Activated CD4-positive, alpha-beta T cell treated with anti-CD3 and anti-CD28 coated beads, Interleukin-2, Interleukin-6, amounts not matched to agents 100 ng/mL and 50 ng/mL, durations not matched to agents 16 hours and 8 hours (primary cell): ENCODE measurements at regions not wholly inside any gene's neighbourhood (a gene's known extent, or its start where the extent isn't known, plus 50 kb on each side); places are given as distances from the start of the nearest gene placed in this dataset.
"Not testable (repeated sequence)": the region's sequence is repeated elsewhere in the genome, so short reads cannot be mapped to it uniquely, and the experiment has no call there.

Experiments used
- DNase-seq: peaks from one replicate; pipeline ENCODE4 v3.0.0-alpha.2; 2020

DNA sequence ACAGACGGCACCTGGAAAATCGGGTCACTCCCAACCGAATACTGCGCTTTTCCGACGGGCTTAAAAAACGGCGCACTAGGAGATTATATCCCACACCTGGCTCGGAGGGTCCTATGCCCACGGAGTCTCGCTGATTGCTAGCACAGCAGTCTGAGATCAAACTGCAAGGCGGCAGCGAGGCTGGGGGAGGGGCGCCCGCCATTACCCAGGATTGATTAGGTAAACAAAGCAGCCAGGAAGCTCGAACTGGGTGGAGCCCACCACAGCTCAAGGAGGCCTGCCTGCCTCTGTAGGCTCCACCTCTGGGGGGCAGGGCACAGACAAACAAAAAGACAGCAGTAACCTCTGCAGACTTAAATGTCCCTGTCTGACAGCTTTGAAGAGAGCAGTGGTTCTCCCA, 64.5 kb downstream of the SLC30A10 start:
- DNase-seq: not testable (repeated sequence)

DNA sequence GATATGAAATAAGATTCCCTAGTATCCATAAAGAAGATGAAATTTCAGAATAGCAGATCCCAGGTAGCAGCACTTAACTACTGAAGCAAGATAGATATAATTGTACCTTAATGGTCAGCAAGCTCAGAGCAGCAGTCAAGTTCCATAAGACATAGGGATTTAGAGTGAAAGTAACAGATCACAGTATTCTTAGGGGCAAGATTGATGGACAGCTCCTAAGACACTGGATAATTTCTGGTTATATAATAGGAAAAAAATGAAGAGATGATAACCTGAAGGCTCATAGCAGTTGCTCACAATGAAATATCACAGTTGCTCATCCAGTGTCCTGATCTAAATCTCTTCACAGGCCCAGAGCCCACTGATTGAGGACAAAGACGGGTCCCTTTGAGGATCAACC, 66.0 kb downstream of the SLC30A10 start:
- no peak for DNase-seq

DNA sequence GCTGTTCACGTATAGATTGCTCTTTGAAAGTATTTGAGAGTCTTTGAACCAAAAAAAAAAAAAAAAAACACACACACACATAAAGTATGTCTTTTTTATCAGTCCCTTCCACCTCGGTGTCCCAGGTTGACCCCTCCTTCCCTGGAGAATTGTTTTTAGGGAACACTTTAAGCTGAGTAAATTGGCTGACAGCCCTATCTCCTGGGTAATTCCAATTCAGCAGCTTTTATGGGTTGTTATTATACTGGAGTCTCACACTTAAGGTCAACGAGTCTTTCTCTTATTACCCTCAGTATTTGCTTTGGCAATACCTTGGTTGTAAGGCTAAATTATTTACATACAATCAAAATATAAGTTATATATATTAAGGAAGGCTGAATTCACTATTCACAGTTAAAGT, 69.4 kb downstream of the SLC30A10 start:
- no peak for DNase-seq

DNA sequence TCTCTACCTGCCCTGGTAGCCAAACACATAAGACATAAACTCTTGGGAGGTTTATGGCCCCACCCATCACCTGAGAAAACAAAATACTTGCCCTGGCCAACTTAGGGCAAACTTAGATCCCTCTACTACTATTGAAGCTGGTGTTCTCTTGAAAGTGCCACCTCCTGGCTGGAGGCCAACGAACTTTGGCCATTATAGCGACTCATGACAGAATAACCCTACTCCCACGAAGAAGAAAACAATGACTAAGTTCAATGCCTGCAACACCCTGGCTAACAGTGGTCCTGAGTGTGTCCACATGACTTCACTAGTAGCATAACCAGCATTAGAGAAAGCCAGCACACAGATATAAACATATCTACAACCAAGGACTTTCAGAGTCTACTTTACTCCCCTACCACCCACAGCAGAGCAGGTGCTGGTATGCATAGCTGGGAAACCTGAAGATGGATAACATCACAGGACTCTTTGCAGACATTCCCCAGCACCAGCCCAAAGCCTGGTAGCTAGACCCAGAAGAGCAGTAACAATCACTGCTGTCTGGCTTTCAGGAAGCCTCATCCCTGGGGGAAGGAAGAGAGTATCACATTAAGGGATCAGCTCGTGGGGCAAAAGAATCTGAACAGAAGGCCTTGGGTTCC, 81.0 kb downstream of the SLC30A10 start:
- no peak for DNase-seq

DNA sequence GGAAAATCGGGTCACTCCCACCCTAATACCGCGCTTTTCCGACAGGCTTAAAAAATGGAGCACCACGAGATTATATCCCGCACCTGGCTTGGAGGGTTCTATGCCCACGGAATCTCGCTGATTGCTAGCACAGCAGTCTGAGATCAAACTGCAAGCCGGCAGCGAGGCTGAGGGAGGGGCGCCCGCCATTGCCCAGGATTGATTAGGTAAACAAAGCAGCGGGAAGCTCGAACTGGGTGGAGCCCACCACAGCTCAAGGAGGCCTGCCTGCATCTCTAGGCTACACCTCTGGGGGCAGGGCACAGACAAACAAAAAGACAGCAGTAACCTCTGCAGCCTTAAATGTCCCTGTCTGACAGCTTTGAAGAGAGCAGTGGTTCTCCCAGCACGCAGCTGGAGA, 88.8 kb downstream of the SLC30A10 start:
- DNase-seq: not testable (repeated sequence)

DNA sequence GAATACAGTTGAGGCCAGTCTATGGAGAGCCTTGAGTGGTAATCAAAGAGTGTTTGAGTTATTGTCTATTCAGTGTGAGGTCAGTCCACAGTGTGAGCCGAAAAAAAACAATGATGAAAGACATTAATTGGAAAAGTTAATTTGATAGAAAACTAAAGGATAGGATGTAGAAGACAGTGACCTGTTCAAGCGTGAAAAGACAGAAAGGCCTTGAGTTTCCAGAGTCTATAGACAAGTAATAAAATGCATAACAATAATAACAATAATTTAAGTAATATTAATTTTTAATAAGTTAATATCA, 90.4 kb downstream of the SLC30A10 start:
- no peak for DNase-seq

DNA sequence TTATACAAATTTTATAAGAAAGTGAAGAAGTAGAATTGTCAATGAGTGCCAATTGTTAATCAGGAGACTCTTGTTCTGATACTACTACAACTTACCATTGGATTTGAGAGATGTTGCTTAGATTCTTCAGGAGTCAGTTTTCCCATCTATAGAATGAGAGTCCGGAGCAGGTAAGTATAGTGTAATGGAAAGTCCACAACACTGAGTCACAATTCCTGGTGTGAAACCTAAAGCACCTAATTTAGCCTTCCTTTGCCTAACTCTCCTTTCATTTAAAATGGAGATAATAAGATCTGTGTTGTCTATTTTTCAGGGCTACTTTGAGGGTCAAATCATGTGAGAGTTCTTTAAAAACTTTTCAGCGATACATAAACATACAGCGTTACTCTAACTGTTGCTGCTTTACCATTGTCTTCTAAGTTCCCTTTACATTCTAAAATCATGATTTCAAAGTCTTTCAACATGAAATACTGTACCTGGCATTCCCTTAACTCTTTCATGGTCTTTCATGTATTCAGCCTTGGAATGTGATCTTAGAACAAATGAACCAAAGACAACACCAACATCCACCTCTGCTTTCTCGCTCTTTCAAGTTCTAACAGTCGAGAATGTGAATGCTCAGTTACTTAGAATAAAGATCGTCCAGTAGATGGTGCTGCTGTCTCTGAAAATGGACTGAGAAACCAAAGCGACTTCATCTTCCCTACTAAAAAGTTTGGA, 90.9 kb downstream of the SLC30A10 start:
- DNase-seq: peak; percentile 23

DNA sequence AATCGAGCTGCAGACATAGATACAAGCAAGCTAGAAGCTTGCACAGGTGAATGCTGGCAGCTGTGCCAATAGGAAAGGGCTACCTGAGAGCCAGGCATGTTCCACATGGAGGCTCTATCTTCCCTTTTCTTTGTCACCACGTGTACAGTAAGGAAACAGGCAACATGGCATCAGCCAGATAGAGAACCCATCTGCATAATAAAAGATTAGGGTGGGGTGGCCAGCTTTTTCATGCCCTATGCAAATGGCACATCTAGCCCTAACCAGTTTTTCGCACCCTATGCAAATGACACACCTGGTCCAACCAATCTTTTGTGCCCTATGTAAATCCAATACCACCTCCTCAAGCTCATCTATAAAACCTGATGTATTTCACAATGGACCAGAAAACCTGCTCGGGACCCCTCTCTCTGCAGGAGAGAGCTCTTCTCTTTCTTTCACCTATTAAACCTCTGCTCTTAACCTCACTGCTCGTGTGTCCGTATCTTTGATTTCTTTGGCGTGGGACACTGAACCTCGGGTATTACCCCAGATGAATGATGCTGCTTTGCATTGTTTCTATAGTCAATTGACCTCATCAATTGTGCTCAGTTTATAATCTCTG, 93.9 kb downstream of the SLC30A10 start:
- DNase-seq: no peak

DNA sequence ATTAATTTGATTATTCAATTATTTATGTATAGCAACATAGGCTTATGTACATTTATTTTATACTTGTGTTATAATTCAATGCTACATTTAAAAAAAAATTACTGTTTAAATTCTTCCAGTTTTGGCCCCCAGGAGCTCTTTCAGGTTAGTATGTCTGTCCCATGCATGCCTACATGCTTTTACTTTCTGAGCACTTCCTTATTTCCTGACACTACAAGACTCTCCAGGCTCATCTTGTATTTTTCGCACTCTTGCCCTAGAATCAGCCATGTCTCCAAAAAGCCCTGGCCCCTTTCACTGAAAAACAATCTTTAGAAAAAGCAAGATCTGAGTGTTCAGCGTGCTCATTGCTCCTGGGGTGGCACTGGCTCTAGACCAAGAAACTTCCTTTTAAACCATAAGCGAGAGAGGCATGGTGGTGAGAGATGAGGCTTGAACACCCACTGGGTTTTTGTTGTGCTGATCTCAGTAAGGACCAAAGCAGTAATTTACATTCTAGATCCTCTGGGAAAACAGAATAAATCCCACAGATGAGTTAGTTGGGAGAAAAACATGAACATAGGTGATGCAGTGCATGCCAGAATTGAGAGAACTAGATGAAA, 95.0 kb downstream of the SLC30A10 start:
- no peak for DNase-seq

DNA sequence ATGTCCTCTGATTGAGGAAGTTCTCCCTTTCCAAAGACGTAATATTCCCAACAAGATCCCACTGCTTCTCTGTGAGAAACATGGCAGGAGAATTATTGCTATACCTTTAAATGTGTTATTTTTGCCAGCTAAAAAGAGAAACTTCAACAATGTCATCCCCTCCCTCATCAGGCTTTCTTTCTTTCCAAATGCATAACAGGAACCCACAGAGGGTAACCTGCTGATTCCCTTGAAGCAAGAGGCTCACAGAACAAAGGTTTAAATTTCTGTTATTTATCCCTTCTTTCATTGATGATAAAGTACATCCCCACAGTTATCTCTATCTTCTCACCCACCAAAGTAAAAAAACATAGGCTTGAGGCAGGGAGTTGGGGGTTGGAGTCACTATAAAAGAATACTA, 102.1 kb downstream of the SLC30A10 start:
- DNase-seq: no peak

DNA sequence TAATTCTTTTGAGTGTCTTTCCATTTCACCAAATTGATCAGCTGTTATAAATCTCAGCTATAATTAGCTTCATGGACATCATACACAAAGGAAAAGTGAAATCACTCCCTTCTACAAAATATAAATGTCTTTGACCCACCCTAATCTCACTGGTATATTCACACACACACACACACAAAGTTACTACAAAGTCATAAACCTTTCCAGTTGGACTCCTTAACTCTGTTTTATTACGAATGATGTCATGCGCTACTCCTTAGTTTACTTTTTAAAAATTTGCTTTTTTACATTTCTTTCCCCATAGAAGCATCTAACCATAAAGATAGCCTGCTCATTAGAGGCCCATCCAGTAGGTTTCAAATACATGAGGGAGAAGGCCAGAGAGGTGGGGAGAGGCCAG, 103.0 kb downstream of the SLC30A10 start:
- DNase-seq: no peak

DNA sequence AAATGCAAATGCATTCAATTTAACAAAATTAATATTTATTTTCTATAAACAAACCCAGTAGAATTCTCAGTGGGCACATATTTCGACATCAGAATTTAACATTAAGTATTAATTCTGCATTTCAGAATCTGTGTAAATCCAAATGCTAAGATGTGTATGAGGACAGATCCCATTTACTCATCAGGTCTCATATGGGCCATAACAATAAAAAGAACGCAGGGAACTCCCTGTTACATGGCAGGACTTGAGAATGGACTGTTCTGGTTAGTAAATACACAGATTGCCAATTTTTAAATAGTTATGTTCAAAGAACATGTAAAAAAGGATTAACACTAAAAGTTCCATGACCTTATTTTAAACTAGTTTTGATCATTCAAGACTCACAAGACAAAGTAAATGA, 104.0 kb downstream of the SLC30A10 start:
- DNase-seq: no peak

DNA sequence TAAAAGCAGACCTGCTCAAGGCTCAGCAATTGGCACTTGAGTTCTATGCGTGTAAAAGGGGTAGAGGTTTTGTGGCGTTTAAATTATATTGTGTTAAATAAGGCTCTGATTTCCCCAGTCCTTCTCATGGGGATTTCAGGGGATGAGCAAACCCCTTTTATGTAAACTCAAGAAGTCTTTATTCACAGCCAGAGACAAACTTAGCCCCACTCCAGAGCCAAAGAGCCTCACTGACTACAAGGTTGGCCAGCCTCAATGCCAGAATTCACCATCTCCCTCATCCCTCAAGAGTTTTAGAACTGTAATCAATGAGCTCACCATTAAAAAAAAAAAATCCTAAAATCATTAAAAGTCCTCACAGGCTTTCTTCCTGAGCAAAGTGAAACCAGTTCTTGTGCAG, 107.8 kb downstream of the SLC30A10 start:
- DNase-seq: no peak

DNA sequence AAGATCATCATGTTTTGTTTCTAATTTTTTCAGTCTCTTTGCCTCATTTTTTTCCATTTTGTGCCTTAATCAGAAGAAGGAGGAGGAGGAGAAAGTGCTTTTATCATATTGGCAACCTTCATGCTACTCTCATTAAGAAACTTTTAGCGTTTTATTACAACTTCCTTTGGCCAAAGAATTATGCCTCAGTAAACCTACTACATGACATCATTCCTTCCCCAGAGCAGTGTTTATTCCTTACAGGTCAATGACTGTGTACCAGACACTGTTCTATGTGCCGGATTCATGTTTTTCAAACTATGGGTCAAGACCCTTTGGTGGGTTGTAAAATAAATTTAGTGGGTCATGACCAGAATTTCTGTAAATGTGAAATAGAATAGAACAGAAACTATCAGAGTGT, 110.4 kb downstream of the SLC30A10 start:
- DNase-seq: no peak

DNA sequence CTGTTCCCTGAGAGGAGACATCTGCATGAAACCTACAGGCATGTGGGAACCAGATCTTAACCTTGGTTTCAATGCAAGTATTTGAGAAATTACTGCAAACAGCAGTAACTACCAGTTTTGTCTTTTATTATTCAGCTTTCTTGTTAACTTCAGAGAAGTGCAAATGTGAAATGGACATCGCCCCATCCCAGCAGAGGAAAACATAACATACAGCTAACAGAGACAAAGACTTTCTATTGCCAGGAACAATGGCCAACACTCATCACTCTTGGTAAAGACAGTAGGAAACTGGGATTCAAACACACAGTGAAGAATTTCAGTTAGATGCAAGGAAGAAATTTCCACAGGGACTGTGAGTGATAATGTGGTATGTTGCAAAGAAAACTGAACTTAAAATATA, 115.1 kb downstream of the SLC30A10 start:
- no peak for DNase-seq

DNA sequence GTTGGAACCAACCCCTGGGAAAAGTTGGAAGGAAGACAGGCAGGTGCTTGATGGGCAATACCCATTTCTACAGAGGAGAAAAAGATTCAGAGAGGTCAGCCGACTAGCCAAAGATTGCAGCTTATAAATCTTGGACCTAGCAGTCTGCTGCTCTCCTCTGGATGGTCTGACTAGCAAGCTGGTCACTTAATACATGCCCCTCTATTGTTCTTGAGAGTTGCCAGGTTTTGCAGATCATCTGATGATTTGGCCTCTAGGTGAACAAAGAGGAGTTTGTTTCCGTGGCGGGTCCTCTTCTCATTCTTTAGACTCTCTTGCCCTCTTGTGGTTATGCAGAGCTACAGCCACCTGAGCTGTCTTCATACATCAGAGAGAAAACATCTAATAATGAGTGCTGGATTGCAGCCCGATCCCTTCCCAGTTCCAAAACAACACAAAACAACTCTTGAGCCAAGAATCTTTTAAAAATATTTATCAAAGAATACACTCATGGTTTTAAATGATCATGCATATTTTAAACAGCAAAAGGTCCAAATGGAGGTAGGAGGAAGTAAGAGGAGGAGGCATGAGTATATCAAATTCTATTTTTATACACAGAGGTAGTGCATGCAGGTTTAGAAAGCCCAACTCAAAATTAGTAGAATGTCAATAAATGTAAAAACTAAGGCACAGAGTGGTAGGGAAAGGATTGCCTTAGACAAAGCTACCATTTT, 115.7 kb downstream of the SLC30A10 start:
- peak; percentile 57 for DNase-seq

DNA sequence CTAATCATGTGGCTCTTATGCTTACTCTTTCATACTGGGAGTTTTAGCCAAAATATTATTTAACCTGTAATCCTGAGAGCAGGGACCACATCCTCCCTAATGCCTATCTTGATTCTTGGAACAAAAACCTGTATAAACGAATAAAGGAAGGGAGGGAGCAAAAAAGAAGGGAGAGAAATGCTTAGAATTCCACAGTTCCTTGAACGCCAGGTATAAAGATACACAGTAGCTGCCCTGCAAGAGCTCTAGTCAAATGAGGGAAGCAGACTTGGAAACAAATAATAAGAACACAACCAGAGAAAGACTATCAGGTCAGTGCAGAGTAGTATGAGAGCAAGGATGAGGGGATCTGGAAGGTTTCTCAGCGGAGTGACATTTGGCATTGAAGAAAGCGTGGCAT, 116.3 kb downstream of the SLC30A10 start:
- DNase-seq: no peak

DNA sequence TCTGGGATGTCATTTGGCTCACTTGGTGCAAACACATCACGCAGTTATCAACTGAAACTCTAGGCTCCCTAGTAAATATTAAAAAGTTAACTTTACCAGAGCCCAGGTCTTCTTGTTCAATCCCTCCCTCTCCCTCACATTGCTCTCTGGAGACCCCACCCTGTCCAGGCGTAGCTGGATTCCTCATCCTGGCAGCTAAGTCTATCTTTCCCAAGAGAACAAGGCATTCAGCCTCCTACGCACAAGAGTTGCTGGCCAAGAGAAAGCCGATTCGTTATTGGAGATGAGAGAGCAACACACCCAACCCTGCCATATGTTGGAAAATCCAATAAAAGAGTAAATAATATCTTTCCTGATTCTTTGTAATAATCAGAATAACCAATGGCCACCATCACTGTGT, 117.9 kb downstream of the SLC30A10 start:
- no peak for DNase-seq

DNA sequence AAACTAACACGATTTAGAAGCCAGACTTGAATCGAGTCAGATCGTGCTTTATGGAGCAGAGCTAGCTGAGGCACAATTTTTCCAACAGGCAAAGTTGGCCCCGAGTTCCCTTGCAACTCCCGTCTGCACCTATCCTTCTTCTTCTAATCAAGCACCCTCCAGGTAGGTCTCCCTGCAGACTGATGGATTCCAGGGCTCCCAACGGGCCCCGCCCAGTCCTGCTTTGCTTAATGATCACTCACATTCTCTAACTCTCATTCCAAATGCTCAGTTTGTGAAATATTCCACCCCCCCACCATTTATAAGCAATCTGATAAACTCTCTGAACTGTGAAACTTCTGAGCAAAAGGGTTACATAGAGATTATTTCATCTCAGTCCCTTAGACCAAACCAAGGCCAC, 119.6 kb downstream of the SLC30A10 start:
- DNase-seq: no peak

DNA sequence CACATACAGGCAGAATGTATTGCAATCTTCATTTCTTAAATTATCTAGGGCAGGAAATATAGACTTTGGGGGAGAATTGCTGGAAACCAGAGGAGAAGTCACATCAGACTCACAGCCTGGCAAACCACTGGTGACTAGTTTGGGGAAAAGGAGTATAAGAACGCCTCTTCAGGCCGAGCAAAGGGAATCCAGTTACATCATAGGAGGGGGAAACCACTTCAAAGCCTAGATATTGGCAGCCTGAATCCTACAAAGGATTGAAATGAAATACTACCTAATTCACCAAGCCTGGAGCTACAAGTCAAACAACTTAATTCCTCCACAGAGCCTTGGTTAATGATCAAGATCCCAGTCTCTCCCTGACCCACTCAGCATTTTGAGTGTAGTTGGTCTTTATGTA, 121.7 kb downstream of the SLC30A10 start:
- DNase-seq: no peak

DNA sequence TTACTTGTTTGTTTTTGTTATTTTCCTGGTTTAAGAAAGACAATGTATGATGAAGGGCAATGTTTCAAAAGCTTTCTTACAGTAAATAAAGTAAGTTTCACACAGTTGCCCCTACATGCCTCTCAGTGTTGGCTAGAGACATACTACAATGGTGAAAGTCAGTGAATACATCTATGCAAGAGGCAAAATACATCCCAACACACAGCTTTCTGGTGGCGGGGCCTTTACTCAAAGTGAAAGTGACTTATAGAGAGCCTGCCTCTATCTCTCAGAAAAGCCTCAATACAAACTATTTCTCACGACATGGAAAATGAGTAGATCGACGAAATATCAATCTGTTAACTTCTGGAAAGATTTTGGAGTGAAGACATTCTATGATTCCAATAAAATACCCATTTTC, 122.3 kb downstream of the SLC30A10 start:
- peak; percentile 15 for DNase-seq

DNA sequence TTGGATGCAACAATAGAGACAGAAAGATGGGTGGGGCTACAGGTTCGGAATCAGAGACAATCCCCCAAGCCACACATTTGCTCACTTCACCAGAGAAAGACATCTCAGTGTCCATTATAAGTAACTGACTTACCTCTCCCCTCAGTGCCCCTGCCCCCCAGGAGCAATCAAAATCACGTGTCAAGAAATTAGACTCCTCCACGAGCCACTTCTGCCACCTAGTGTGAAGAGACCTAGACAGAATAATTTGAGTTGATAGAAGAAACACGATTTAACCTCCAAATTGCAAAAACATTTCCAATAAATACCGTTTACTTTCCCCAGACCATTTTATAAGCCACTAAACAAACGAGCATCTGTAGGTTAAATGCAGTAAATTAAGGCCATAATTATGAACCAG, 123.2 kb downstream of the SLC30A10 start:
- DNase-seq: no peak

DNA sequence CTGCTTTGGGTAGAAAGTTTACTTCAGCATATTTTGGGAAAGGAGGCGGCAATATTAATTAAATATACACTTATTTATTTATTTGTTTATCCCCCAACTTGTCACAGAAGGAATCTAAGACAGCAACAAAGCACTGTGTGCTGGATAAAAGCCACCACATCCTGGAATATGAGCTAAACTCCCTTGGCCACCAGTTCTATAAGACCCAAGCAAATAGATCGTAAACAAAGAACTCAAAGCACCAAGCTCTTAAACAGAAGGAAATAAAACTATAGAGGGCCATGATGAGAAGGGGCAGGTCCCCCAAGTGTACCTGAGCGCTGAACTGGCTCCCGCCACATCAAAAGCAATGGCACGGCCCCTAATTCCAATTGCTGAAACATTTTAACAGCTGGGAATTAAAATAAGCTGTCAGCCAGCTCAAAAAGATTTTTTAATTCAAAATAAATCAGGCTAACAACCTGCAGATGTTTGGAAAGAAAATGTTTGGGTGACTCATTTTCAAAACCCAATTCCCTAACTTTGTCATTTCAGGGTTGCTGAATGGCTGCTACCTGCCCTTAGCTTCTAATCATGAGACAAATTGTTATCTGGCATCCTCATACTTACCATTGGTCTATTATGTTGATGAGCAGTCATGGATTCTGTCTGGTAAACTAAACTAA, 127.1 kb downstream of the SLC30A10 start:
- no peak for DNase-seq
